CD8-positive, alpha-beta memory T cell (primary cell): ENCODE measurements at regions not wholly inside any gene's neighbourhood (a gene's known extent, or its start where the extent isn't known, plus 50 kb on each side); places are given as distances from the start of the nearest gene placed in this dataset.

ENCODE experiments used
- CTCF ChIA-PET: fragments of 350-600 bp; sonication (Branson Sonifier 250); formaldehyde crosslinking; loops from one replicate; lab custom pipeline; 2021; ENCODE audit warnings: antibody characterized with exemption; lab: Charles Lee
- POLR2A ChIA-PET: fragments of 350-600 bp; sonication (Branson Sonifier 250); formaldehyde crosslinking; loops from one replicate; lab custom pipeline; 2021; ENCODE audit warnings: antibody characterized with exemption; lab: Charles Lee
- DNase-seq, 5 donors: peaks; one replicate each; pipeline versions ENCODE4 v3.0.0 to v3.0.0-alpha.2; 2020 to 2022; ENCODE audit warnings: mixed read lengths in 1 of 5
- H3K27ac ChIP-seq: one replicate; pipeline ENCODE4 v1.7.0; 2013; ENCODE audit warnings: low read depth, mild to moderate bottlenecking, low read length, moderate library complexity
- H3K27me3 ChIP-seq: 2 replicates; pipeline ENCODE4 v1.7.0; 2013; ENCODE audit warnings: low read length, mild to moderate bottlenecking; ENCODE audit not compliant: insufficient read depth, poor library complexity, severe bottlenecking
- H3K36me3 ChIP-seq: 2 replicates; pipeline ENCODE4 v1.7.0; 2013; ENCODE audit warnings: mild to moderate bottlenecking, low read length, moderate library complexity; ENCODE audit not compliant: insufficient read depth
- H3K4me1 ChIP-seq: 2 replicates; pipeline ENCODE4 v1.7.0; 2013; ENCODE audit warnings: mild to moderate bottlenecking, low read length, moderate library complexity; ENCODE audit not compliant: insufficient read depth
- H3K4me3 ChIP-seq: 2 replicates; pipeline ENCODE4 v1.7.0; 2013; ENCODE audit warnings: mild to moderate bottlenecking, low read length
- H3K9me3 ChIP-seq: 2 replicates; pipeline ENCODE4 v1.7.0; 2013; ENCODE audit warnings: mild to moderate bottlenecking, low read length
- H3K27ac Mint-ChIP-seq, 8 donors: one replicate each; pipeline ENCODE4 v1.8.0; 2020 to 2021; ENCODE audit warnings: mixed read lengths in 8 of 8, mild to moderate bottlenecking in 6 of 8, inconsistent platforms in 3 of 8, moderate library complexity in 3 of 8
- H3K27me3 Mint-ChIP-seq, 2 donors: one replicate each; pipeline ENCODE4 v1.8.0; 2020 to 2021; ENCODE audit warnings: mixed read lengths in 2 of 2, mild to moderate bottlenecking in 1 of 2, moderate library complexity in 1 of 2
- H3K36me3 Mint-ChIP-seq, 3 donors: one replicate each; pipeline ENCODE4 v1.8.0; 2020 to 2021; ENCODE audit warnings: mixed read lengths in 3 of 3, inconsistent platforms in 1 of 3, mild to moderate bottlenecking in 1 of 3
- H3K4me1 Mint-ChIP-seq, 3 donors: one replicate each; pipeline ENCODE4 v1.8.0; 2020 to 2021; ENCODE audit warnings: mixed read lengths in 3 of 3, inconsistent platforms in 1 of 3, mild to moderate bottlenecking in 1 of 3
- H3K4me3 Mint-ChIP-seq, 7 donors: one replicate each; pipeline ENCODE4 v1.8.0; 2020 to 2021; ENCODE audit warnings: mixed read lengths in 7 of 7, mild to moderate bottlenecking in 6 of 7, moderate library complexity in 4 of 7, inconsistent platforms in 2 of 7
- H3K9me3 Mint-ChIP-seq, 5 donors: one replicate each; pipeline ENCODE4 v1.8.0; 2020 to 2022; ENCODE audit warnings: mixed read lengths in 5 of 5, mild to moderate bottlenecking in 3 of 5, moderate library complexity in 2 of 5, inconsistent platforms in 1 of 5

DNA sequence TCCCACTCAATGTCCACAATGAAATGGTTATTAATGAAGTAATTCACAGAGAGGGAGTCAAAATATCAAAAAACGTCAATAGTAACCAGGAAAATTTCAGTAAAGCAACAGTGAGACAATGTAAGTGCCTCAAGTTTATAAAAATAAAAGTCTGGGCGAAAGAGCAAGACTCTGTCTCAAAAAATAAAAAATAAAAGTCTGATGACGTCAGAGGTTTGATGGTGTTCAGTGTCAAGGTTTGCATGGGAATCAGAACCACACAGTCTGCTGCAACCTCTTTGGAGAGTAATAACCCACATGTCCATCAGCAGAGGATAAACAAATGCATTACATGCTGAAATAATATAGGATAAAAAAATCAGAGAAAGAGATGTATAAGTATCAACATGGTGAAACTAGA, 152.4 kb downstream of the ASCL1 start:
- Mint-ChIP-seq H3K27me3 (no peaks in the 10 kb centered on the region), H3K4me1 (no peaks in the 10 kb centered on the region), H3K9me3 (no peaks in the 10 kb centered on the region), H3K4me3 (no peak overlapping the region), H3K27ac (no peak overlapping the region), H3K36me3 (no peaks in the 10 kb centered on the region)
- H3K27me3 ChIP-seq: no peaks in the 10 kb centered on the region
- H3K36me3 ChIP-seq: no peaks in the 10 kb centered on the region
- ChIA-PET POLR2A (no interaction called here), CTCF (no interaction called here)
- no peaks in the 10 kb centered on the region for H3K4me1 ChIP-seq
- H3K27ac ChIP-seq: no peak overlapping the region
- DNase-seq: no peak
- H3K4me3 ChIP-seq: no peak overlapping the region
- no peaks in the 10 kb centered on the region for H3K9me3 ChIP-seq

GRCh38 chr12:103114296-103115055, 157.0 kb downstream of the ASCL1 start:
- Histone ChIP-seq H3K4me3 (no peak overlapping the region), H3K4me1 (no peaks in the 10 kb centered on the region), H3K27me3 (no peaks in the 10 kb centered on the region), H3K36me3 (no peaks in the 10 kb centered on the region), H3K27ac (no peak overlapping the region), H3K9me3 (no peaks in the 10 kb centered on the region)
- H3K27ac Mint-ChIP-seq: no peak overlapping the region
- H3K9me3 Mint-ChIP-seq: no peaks in the 10 kb centered on the region
- H3K36me3 Mint-ChIP-seq: no peaks in the 10 kb centered on the region
- no peaks in the 10 kb centered on the region for H3K4me1 Mint-ChIP-seq
- ChIA-PET POLR2A (no interaction called here), CTCF (no interaction called here)
- H3K4me3 Mint-ChIP-seq: no peak overlapping the region
- no peak for DNase-seq
- H3K27me3 Mint-ChIP-seq: no peaks in the 10 kb centered on the region

DNA sequence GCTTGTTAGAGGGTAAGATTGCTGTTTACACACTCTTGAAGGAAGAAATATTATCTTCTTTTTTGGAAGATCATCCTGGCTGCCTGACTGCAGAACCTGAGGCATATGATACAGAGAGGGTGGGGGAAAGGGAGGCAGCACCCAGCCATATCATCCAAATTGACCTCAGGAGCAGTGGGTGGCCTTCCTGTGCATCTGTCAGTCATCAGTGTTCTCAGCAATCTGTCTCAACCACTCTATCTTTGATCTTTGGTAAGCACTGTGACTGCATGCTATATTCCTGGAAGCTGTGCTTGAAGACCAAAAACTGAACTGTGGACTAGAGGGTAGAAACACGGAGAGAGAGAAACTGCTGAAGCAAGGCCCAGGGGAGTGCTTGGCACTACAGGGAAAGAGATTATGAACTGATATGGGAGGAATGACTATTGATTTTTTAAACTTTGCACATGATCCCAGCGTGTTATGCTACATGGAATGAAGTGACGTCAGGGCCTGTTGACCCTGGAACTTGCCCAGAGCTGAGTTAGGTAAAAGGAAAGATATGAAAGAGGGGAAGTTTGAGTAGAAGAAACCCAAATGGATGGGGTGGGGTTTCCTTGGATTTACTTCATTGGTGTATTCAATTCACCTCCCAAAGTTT, 171.5 kb downstream of the ASCL1 start:
- Mint-ChIP-seq H3K9me3 (peaks cover 3 to 17% (median 7%) of the 10 kb centered on the region in 5 donors), H3K27ac (no peak overlapping the region), H3K27me3 (peaks cover 0 to 4% of the 10 kb centered on the region in 2 donors), H3K4me3 (no peak overlapping the region), H3K4me1 (no peaks in the 10 kb centered on the region), H3K36me3 (peaks cover 0 to 1% (median 0%) of the 10 kb centered on the region in 3 donors)
- H3K36me3 ChIP-seq: no peaks in the 10 kb centered on the region
- no peaks in the 10 kb centered on the region for H3K27me3 ChIP-seq
- no peaks in the 10 kb centered on the region for H3K4me1 ChIP-seq
- ChIA-PET POLR2A (no interaction called here), CTCF (interaction anchor here (1.2 kb wide), 1 partner anchor 549 kb away, joined by 3 read pairs; no protein-coding TSS in a partner anchor)
- DNase-seq: no peak
- H3K27ac ChIP-seq: no peak overlapping the region
- H3K9me3 ChIP-seq: no peaks in the 10 kb centered on the region
- no peak overlapping the region for H3K4me3 ChIP-seq

DNA sequence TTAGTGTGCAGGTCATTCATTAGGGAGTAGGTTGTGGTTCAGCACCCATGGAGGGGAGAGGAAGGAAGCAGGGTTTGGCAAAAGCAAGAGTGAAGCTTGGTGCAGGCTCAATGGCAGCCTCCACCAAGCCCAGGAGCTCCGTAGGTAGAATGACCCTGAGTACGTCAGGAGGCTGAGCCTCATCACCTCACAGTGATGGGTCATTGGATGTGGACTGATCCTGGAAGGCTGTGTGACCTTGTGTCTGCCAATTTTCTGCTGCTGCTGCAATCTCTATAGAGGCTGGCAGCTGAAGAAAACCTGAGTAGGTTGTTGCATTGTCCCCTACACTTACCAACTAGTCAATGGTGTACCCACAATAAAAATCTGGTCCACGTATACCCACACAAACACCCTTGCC, 173.1 kb downstream of the ASCL1 start:
- no peaks in the 10 kb centered on the region for H3K27me3 ChIP-seq
- H3K4me3 ChIP-seq: no peak overlapping the region
- Mint-ChIP-seq H3K36me3 (peaks cover 0 to 4% (median 1%) of the 10 kb centered on the region in 3 donors), H3K27ac (no peak overlapping the region), H3K9me3 (peaks cover 5 to 29% (median 15%) of the 10 kb centered on the region in 5 donors), H3K4me3 (no peak overlapping the region), H3K27me3 (peaks cover 0 to 4% of the 10 kb centered on the region in 2 donors), H3K4me1 (no peaks in the 10 kb centered on the region)
- H3K27ac ChIP-seq: no peak overlapping the region
- H3K4me1 ChIP-seq: no peaks in the 10 kb centered on the region
- ChIA-PET POLR2A (no interaction called here), CTCF (no interaction called here)
- H3K36me3 ChIP-seq: no peaks in the 10 kb centered on the region
- no peaks in the 10 kb centered on the region for H3K9me3 ChIP-seq
- no peak for DNase-seq

DNA sequence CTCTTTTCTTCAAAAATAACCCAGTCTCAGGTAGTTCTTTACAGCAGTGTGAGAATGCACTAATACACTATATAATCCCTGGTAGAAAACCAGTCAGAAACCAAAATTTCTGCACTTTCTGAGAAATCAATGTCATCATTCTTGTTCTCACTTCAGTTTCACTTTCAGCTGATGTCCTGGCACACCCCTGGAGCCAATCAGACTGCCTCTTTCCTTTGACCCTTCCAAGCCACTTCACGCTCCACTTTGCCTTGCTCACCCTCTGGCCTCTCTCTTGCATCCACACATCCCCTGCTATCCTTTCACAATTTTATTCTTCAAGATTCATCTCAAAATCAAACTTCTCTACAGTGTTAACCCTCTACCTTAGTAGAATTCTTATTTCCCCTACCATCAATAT, 181.1 kb downstream of the ASCL1 start:
- Mint-ChIP-seq H3K27ac (peak overlapping the region in 1 of 8 donors; percentile 32), H3K27me3 (no peaks in the 10 kb centered on the region), H3K4me3 (no peak overlapping the region), H3K9me3 (peaks cover 10 to 24% (median 17%) of the 10 kb centered on the region in 5 donors), H3K36me3 (peaks cover 0 to 4% (median 0%) of the 10 kb centered on the region in 3 donors), H3K4me1 (peaks cover 0 to 6% (median 0%) of the 10 kb centered on the region in 3 donors)
- ChIA-PET POLR2A (no interaction called here), CTCF (no interaction called here)
- no peaks in the 10 kb centered on the region for H3K27me3 ChIP-seq
- H3K9me3 ChIP-seq: no peaks in the 10 kb centered on the region
- no peaks in the 10 kb centered on the region for H3K4me1 ChIP-seq
- no peaks in the 10 kb centered on the region for H3K36me3 ChIP-seq
- H3K27ac ChIP-seq: no peak overlapping the region
- DNase-seq: no peak
- no peak overlapping the region for H3K4me3 ChIP-seq

DNA sequence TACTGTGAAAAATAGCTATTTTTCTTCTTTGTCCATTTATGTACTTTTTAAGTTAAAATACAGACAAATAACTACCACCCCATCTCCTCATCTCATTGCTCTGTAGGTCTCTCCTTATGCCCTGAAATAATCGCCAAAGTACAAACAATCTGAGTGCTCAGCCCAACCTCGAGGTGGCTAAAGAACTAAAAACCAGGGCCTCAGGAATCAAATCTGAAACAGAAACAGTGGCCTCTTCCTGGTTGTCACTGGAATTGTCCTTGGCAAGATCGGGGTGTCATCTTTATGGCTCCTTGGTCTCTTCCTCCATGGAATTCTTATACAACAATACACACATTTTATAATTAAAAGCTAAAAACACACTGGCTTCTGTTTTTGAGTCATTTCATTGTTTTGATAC, 182.4 kb downstream of the ASCL1 start:
- H3K27me3 ChIP-seq: no peaks in the 10 kb centered on the region
- no peaks in the 10 kb centered on the region for H3K4me1 ChIP-seq
- DNase-seq: no peak
- Mint-ChIP-seq H3K27me3 (peaks cover 0 to 1% of the 10 kb centered on the region in 2 donors), H3K27ac (no peak overlapping the region), H3K4me3 (no peak overlapping the region), H3K9me3 (peaks cover 2 to 17% (median 7%) of the 10 kb centered on the region in 5 donors), H3K36me3 (no peaks in the 10 kb centered on the region), H3K4me1 (peaks cover 0 to 6% (median 0%) of the 10 kb centered on the region in 3 donors)
- no peak overlapping the region for H3K4me3 ChIP-seq
- no peak overlapping the region for H3K27ac ChIP-seq
- no peaks in the 10 kb centered on the region for H3K9me3 ChIP-seq
- H3K36me3 ChIP-seq: no peaks in the 10 kb centered on the region
- ChIA-PET CTCF (no interaction called here), POLR2A (no interaction called here)

DNA sequence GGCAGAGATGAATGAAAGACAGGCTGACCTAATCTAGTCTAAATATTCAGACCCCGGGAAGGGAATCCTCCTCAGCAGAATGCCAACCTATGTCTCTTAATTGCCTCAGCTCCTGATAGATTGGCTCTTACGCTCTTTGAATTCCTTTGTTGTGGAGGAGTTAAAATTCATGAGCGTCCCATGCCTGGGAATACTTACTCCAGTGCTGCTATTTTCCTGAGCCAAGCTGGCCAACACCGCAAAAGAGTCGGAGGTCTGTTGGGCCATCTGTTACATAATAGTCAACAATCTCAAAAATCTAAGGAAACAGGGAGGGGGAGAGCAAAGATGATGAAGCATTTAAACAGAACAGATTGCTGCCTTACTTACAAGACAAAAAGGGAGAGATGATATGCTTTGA, 182.8 kb downstream of the ASCL1 start:
- Mint-ChIP-seq H3K27me3 (peaks cover 0 to 1% of the 10 kb centered on the region in 2 donors), H3K4me3 (no peak overlapping the region), H3K4me1 (peaks cover 0 to 6% (median 0%) of the 10 kb centered on the region in 3 donors), H3K36me3 (no peaks in the 10 kb centered on the region), H3K9me3 (peaks cover 0 to 17% (median 5%) of the 10 kb centered on the region in 5 donors), H3K27ac (no peak overlapping the region)
- Histone ChIP-seq H3K36me3 (no peaks in the 10 kb centered on the region), H3K27ac (no peak overlapping the region), H3K4me3 (no peak overlapping the region), H3K9me3 (no peaks in the 10 kb centered on the region), H3K27me3 (no peaks in the 10 kb centered on the region), H3K4me1 (no peaks in the 10 kb centered on the region)
- CTCF ChIA-PET: no interaction called here
- POLR2A ChIA-PET: no interaction called here
- DNase-seq: no peak

DNA sequence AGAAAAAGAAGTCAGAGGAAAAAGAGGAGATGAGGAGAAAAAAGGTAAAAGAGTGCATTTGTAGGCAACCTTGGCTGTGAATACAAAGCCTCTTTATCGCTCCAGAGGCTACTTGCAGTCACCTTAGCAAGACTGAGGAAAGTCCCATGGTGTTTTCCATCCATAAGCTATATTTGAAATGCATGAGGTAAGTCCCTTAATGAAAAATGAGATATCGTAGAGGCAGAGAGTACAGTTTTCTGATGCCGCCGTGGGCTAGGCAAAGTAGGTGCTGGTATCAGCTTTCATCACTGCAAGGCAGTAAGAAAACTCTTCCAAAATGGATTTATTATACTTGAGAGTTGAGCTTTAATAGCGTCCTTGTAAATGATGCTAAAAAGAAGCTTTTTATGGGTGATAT, 186.8 kb downstream of the ASCL1 start:
- Mint-ChIP-seq H3K4me3 (no peak overlapping the region), H3K27ac (no peak overlapping the region), H3K27me3 (peaks cover 0 to 3% of the 10 kb centered on the region in 2 donors), H3K4me1 (no peaks in the 10 kb centered on the region), H3K9me3 (no peaks in the 10 kb centered on the region), H3K36me3 (peaks cover 0 to 1% (median 0%) of the 10 kb centered on the region in 3 donors)
- Histone ChIP-seq H3K36me3 (no peaks in the 10 kb centered on the region), H3K27me3 (no peaks in the 10 kb centered on the region), H3K4me3 (no peak overlapping the region), H3K27ac (no peak overlapping the region), H3K9me3 (no peaks in the 10 kb centered on the region), H3K4me1 (no peaks in the 10 kb centered on the region)
- CTCF ChIA-PET: no interaction called here
- no peak for DNase-seq
- POLR2A ChIA-PET: no interaction called here
